ENCODE measurements at regions not wholly inside any gene's neighbourhood (a gene's known extent, or its start where the extent isn't known, plus 50 kb on each side); places are given as distances from the start of the nearest gene placed in this dataset.

DNA sequence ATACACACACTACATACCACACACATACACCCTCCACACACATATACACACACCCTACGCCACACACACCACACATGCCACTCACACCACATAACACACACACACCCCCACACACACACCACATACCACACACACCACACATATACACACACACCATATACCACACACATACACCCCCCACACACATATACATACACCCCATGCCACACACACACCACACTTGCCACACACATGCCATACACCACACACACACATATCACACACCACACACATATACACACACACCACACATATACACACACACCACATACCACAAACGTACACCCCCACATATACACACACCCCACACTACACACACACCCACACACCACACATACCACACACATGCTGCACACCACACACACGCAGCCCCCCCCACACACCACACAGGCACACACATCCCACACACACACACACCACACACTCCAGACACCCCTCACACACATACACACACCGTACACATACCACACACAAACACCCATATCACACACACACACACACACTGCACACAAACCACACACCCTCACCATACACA lies 76.7 kb upstream of the TMPRSS2 start:
- TF ChIP-seq, protein P1, sequence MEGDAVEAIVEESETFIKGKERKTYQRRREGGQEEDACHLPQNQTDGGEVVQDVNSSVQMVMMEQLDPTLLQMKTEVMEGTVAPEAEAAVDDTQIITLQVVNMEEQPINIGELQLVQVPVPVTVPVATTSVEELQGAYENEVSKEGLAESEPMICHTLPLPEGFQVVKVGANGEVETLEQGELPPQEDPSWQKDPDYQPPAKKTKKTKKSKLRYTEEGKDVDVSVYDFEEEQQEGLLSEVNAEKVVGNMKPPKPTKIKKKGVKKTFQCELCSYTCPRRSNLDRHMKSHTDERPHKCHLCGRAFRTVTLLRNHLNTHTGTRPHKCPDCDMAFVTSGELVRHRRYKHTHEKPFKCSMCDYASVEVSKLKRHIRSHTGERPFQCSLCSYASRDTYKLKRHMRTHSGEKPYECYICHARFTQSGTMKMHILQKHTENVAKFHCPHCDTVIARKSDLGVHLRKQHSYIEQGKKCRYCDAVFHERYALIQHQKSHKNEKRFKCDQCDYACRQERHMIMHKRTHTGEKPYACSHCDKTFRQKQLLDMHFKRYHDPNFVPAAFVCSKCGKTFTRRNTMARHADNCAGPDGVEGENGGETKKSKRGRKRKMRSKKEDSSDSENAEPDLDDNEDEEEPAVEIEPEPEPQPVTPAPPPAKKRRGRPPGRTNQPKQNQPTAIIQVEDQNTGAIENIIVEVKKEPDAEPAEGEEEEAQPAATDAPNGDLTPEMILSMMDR (IDR thresholded peaks at IDR 0.05), result no peak
- TF ChIP-seq EZH2 (IDR thresholded peaks at IDR 0.05), result no peak
- TF ChIP-seq EZH2phosphoT487 (IDR thresholded peaks at IDR 0.05), result no peak

All from neural progenitor cell (in vitro differentiated cells).